SJSA1 (cell line): ENCODE measurements at regions not wholly inside any gene's neighbourhood (a gene's known extent, or its start where the extent isn't known, plus 50 kb on each side); places are given as distances from the start of the nearest gene placed in this dataset.
"Not testable (repeated sequence)": the region's sequence is repeated elsewhere in the genome, so short reads cannot be mapped to it uniquely, and the experiment has no call there.

Source experiments
- DNase-seq, 2 experiments: peaks; one replicate each; pipeline ENCODE4 v3.0.0-alpha.2; 2015 to 2020; ENCODE audit warnings: low spot score in 2 of 2, low read depth in 1 of 2
- H3K27ac ChIP-seq: fragments of 250-450 bp; sonication (Bioruptor Pico); 2 replicates; pipeline ENCODE4 v1.5.1; 2020; ENCODE audit warnings: mild to moderate bottlenecking, moderate library complexity
- H3K27me3 ChIP-seq: fragments of 250-450 bp; sonication (Bioruptor Pico); replicated peaks from 2 replicates; pipeline ENCODE4 v1.5.1; 2020; ENCODE audit warnings: mild to moderate bottlenecking, moderate library complexity
- H3K36me3 ChIP-seq: fragments of 250-450 bp; sonication (Bioruptor Pico); 2 replicates; pipeline ENCODE4 v1.5.1; 2020; ENCODE audit warnings: mild to moderate bottlenecking
- H3K4me1 ChIP-seq: fragments of 250-450 bp; sonication (Bioruptor Pico); replicated peaks from 2 replicates; pipeline ENCODE4 v1.6.1; 2021; ENCODE audit warnings: mild to moderate bottlenecking
- H3K4me3 ChIP-seq: fragments of 250-450 bp; sonication (Bioruptor Pico); 2 replicates; pipeline ENCODE4 v1.5.1; 2020; ENCODE audit warnings: mild to moderate bottlenecking
- H3K9me3 ChIP-seq: fragments of 250-450 bp; sonication (Bioruptor Pico); replicated peaks from 2 replicates; pipeline ENCODE4 v1.5.1; 2020; ENCODE audit warnings: mild to moderate bottlenecking

- no peaks in the 10 kb centered on the region for H3K27me3 ChIP-seq
- no peak overlapping the region for H3K4me3 ChIP-seq
- H3K27ac ChIP-seq: no peak overlapping the region
- 0 out of 2 replicates have a peak, but pooled peaks cover 3% of the 10 kb centered on the region for H3K9me3 ChIP-seq
- DNase-seq: no peak
- H3K4me1 ChIP-seq: no peaks in the 10 kb centered on the region
- H3K36me3 ChIP-seq: no peaks in the 10 kb centered on the region
Measured at GRCh38 chr4:20166544-20166943, 85.2 kb upstream of the SLIT2 start.

- no peak overlapping the region for H3K4me3 ChIP-seq
- DNase-seq: no peak
- H3K27ac ChIP-seq: no peak overlapping the region
- 0 out of 2 replicates have a peak, but pooled peaks cover 3% of the 10 kb centered on the region for H3K9me3 ChIP-seq
- H3K4me1 ChIP-seq: no peaks in the 10 kb centered on the region
- no peaks in the 10 kb centered on the region for H3K36me3 ChIP-seq
- H3K27me3 ChIP-seq: no peaks in the 10 kb centered on the region
Measured at GRCh38 chr4:20159516-20159915, 92.2 kb upstream of the SLIT2 start.

GRCh38 chr4:20158195-20158594 lies 93.5 kb upstream of the SLIT2 start:
- Histone ChIP-seq H3K9me3 (0 out of 2 replicates have a peak, but pooled peaks cover 3% of the 10 kb centered on the region), H3K27me3 (no peaks in the 10 kb centered on the region), H3K36me3 (no peaks in the 10 kb centered on the region), H3K4me3 (no peak overlapping the region), H3K27ac (no peak overlapping the region), H3K4me1 (no peaks in the 10 kb centered on the region)
- DNase-seq: no peak

- Histone ChIP-seq H3K4me3 (no peak overlapping the region), H3K9me3 (no peaks in the 10 kb centered on the region), H3K4me1 (no peaks in the 10 kb centered on the region), H3K27ac (no peak overlapping the region), H3K36me3 (no peaks in the 10 kb centered on the region), H3K27me3 (no peaks in the 10 kb centered on the region)
- no peak for DNase-seq
Measured at GRCh38 chr4:20151436-20151835, 100.3 kb upstream of the SLIT2 start.

GRCh38 chr4:20149143-20149542 lies 102.6 kb upstream of the SLIT2 start:
- not testable (repeated sequence) for H3K4me1 ChIP-seq, H3K27me3 ChIP-seq

GRCh38 chr4:20137176-20137575 lies 114.5 kb upstream of the SLIT2 start:
- Histone ChIP-seq H3K9me3 (no peaks in the 10 kb centered on the region), H3K36me3 (no peaks in the 10 kb centered on the region), H3K27me3 (no peaks in the 10 kb centered on the region), H3K27ac (no peak overlapping the region), H3K4me3 (no peak overlapping the region), H3K4me1 (no peaks in the 10 kb centered on the region)
- DNase-seq: no peak

More at GRCh38 chr4:20149143-20149542, 102.6 kb upstream of the SLIT2 start:
- H3K27ac ChIP-seq, DNase-seq, H3K4me3 ChIP-seq, H3K9me3 ChIP-seq, H3K36me3 ChIP-seq: not testable (repeated sequence)

GRCh38 chr4:20127626-20128025 lies 124.1 kb upstream of the SLIT2 start:
- no peaks in the 10 kb centered on the region for H3K27me3 ChIP-seq
- H3K4me1 ChIP-seq: no peaks in the 10 kb centered on the region
- no peak overlapping the region for H3K4me3 ChIP-seq
- no peak for DNase-seq
- no peak overlapping the region for H3K27ac ChIP-seq
- no peaks in the 10 kb centered on the region for H3K36me3 ChIP-seq
- H3K9me3 ChIP-seq: no peaks in the 10 kb centered on the region

- no peak overlapping the region for H3K4me3 ChIP-seq
- no peak overlapping the region for H3K27ac ChIP-seq
- no peak for DNase-seq
- no peaks in the 10 kb centered on the region for H3K9me3 ChIP-seq
- no peaks in the 10 kb centered on the region for H3K36me3 ChIP-seq
- no peaks in the 10 kb centered on the region for H3K27me3 ChIP-seq
- no peaks in the 10 kb centered on the region for H3K4me1 ChIP-seq
Measured at GRCh38 chr4:20126906-20127305, 124.8 kb upstream of the SLIT2 start.

- Histone ChIP-seq H3K27ac (no peak overlapping the region), H3K4me3 (no peak overlapping the region), H3K4me1 (no peaks in the 10 kb centered on the region), H3K9me3 (no peaks in the 10 kb centered on the region), H3K36me3 (no peaks in the 10 kb centered on the region), H3K27me3 (no peaks in the 10 kb centered on the region)
- DNase-seq: no peak
Measured at GRCh38 chr4:20124317-20125026, 127.2 kb upstream of the SLIT2 start.

GRCh38 chr4:20122198-20122988 lies 129.3 kb upstream of the SLIT2 start:
- Histone ChIP-seq H3K4me1 (no peaks in the 10 kb centered on the region), H3K27ac (no peak overlapping the region), H3K27me3 (no peaks in the 10 kb centered on the region), H3K36me3 (no peaks in the 10 kb centered on the region), H3K9me3 (no peaks in the 10 kb centered on the region), H3K4me3 (no peak overlapping the region)
- no peak for DNase-seq

GRCh38 chr4:20119141-20119540 lies 132.6 kb upstream of the SLIT2 start:
- H3K27ac ChIP-seq: no peak overlapping the region
- no peak overlapping the region for H3K4me3 ChIP-seq
- H3K36me3 ChIP-seq: no peaks in the 10 kb centered on the region
- no peak for DNase-seq
- H3K9me3 ChIP-seq: no peaks in the 10 kb centered on the region
- H3K27me3 ChIP-seq: no peaks in the 10 kb centered on the region
- H3K4me1 ChIP-seq: no peaks in the 10 kb centered on the region

GRCh38 chr4:20109391-20109790 lies 142.3 kb upstream of the SLIT2 start:
- Histone ChIP-seq H3K4me1 (peaks cover 5% of the 10 kb centered on the region; the same call in 1 of the 2 replicates), H3K27me3 (no peaks in the 10 kb centered on the region), H3K4me3 (no peak overlapping the region), H3K9me3 (no peaks in the 10 kb centered on the region), H3K27ac (no peak overlapping the region), H3K36me3 (no peaks in the 10 kb centered on the region)
- peak in 1 of 2 experiments; percentile 42 for DNase-seq

GRCh38 chr4:20106921-20107320 lies 144.8 kb upstream of the SLIT2 start:
- H3K9me3 ChIP-seq: no peaks in the 10 kb centered on the region
- H3K4me1 ChIP-seq: peaks cover 5% of the 10 kb centered on the region; the same call in 1 of the 2 replicates
- no peak for DNase-seq
- no peak overlapping the region for H3K4me3 ChIP-seq
- no peaks in the 10 kb centered on the region for H3K27me3 ChIP-seq
- H3K27ac ChIP-seq: no peak overlapping the region
- H3K36me3 ChIP-seq: no peaks in the 10 kb centered on the region

- H3K27me3 ChIP-seq: no peaks in the 10 kb centered on the region
Measured at GRCh38 chr4:20101831-20102230, 149.9 kb upstream of the SLIT2 start.

More at GRCh38 chr4:20101831-20102230, 149.9 kb upstream of the SLIT2 start:
- H3K4me1 ChIP-seq: no peaks in the 10 kb centered on the region
- no peaks in the 10 kb centered on the region for H3K36me3 ChIP-seq
- no peak overlapping the region for H3K4me3 ChIP-seq
- H3K27ac ChIP-seq: no peak overlapping the region
- no peaks in the 10 kb centered on the region for H3K9me3 ChIP-seq
- no peak for DNase-seq
